PC-3 (cell line): ENCODE measurements at regions not wholly inside any gene's neighbourhood (a gene's known extent, or its start where the extent isn't known, plus 50 kb on each side); places are given as distances from the start of the nearest gene placed in this dataset.

Experiments used
- CTCF ChIP-seq: fragments of 300-600 bp; sonication (generic); conservative IDR thresholded peaks from 2 replicates; pipeline ENCODE4 v1.5.1; 2017; ENCODE audit warnings: antibody characterized with exemption, low read depth, mild to moderate bottlenecking, low read length
- EZH2 ChIP-seq: fragments of 300-600 bp; sonication (generic); IDR thresholded peaks from one replicate; pipeline ENCODE4 v1.6.1; 2017; ENCODE audit warnings: antibody characterized with exemption, mild to moderate bottlenecking, low read length; ENCODE audit not compliant: unreplicated experiment
- EZH2phosphoT487 ChIP-seq: fragments of 300-600 bp; sonication (generic); IDR thresholded peaks from 2 replicates; pipeline ENCODE4 v1.6.1; 2018; ENCODE audit warnings: mild to moderate bottlenecking, antibody characterized with exemption, low read length, borderline replicate concordance

DNA sequence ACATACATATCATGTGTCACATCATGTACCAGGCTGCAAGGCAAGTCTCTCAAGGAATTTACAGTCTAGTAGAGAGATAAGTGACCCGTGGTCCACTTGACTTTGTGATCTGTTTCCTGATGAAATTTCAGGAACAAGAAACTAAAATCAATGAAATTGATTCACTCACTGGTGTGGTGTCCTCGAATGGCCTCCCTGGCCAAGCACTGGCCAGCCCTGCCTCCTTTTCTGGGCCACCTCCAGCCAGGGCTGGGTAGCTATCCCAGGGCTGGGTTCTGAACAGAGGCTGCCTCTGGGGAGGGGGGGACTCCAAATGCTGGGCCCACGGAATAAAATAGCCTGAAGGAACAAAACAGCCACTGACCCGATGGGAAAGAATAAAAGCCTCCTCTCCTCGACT lies 182.2 kb downstream of the HERPUD2 start:
- TF ChIP-seq CTCF (no peak), EZH2 (no peak), EZH2phosphoT487 (no peak)
